ENCODE measurements at regions not wholly inside any gene's neighbourhood (a gene's known extent, or its start where the extent isn't known, plus 50 kb on each side); places are given as distances from the start of the nearest gene placed in this dataset.
"Not testable (repeated sequence)": the region's sequence is repeated elsewhere in the genome, so short reads cannot be mapped to it uniquely, and the experiment has no call there.

DNA sequence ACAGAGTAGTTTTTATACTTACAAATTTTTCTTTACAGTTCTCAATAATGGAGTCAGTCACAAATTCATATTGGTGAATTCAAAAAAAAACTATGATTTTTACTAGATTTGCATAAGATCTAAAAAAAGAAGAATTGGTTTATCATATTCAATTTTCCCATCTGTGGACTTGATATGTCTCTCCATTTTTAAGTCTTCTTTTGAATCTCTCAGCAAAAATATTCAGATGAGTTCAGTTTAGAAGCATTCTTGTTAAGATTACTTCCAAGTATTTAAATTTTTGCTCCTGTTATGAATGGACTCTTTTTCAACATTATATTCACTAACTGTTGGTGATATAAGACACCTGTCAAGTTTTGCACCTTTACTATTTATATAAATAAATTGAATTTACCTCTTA lies 360.6 kb upstream of the FLRT2 start:
- DNase-seq (ENCODE audit: extremely low read depth, low read depth, low spot score), result no peak

GRCh38 chr14:85172290-85172689 lies 357.7 kb upstream of the FLRT2 start:
- no peak for DNase-seq (ENCODE audit: extremely low read depth, low read depth, low spot score)

GRCh38 chr14:85172889-85173477 lies 357.0 kb upstream of the FLRT2 start:
- DNase-seq (ENCODE audit: extremely low read depth, low read depth, low spot score), result no peak

DNA sequence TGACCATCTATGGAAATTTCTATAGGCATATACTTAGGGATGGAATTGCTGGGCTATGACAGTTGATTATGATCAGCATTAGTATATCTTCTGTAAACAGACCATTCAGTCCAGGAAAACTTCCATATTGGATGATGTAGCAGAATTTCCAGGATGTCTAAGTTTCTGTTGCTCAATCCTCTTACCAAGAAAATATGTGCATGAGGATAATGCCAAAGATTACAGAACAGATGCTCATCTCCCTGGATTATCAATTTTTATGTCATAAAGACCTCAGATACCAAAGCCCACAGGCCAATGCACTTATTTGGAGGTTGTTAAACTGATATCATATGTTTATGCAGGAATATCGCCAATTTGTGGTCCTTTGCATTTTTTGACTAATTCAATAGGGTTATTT lies 354.4 kb upstream of the FLRT2 start:
- DNase-seq (ENCODE audit: extremely low read depth, low read depth, low spot score), result no peak

GRCh38 chr14:85178864-85179263 lies 351.1 kb upstream of the FLRT2 start:
- no peak for DNase-seq (ENCODE audit: extremely low read depth, low read depth, low spot score)

- DNase-seq (ENCODE audit: extremely low read depth, low read depth, low spot score), result no peak
Measured at GRCh38 chr14:85180876-85181275, 349.1 kb upstream of the FLRT2 start.

GRCh38 chr14:85182282-85182681 lies 347.7 kb upstream of the FLRT2 start:
- no peak for DNase-seq (ENCODE audit: extremely low read depth, low read depth, low spot score)

DNA sequence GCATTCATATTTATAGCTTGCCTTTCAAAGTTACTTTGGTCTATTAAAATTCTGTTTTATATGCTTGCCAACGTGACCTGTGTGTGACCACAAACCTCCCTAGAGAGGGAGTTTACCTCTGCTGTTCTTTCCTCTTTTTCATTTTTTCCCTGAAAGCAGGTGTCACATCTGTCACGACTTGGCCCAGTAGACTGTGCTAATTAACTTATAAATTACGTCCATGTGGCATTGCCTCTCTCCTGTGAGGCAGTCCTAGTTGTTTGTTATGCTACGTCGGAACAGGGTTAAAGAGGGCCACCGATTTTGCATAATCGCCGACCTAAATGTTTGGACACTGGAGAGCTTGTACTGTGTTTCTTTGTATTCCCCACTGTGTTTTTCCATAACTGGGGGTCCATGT lies 343.9 kb upstream of the FLRT2 start:
- no peak for DNase-seq (ENCODE audit: extremely low read depth, low read depth, low spot score)

DNA sequence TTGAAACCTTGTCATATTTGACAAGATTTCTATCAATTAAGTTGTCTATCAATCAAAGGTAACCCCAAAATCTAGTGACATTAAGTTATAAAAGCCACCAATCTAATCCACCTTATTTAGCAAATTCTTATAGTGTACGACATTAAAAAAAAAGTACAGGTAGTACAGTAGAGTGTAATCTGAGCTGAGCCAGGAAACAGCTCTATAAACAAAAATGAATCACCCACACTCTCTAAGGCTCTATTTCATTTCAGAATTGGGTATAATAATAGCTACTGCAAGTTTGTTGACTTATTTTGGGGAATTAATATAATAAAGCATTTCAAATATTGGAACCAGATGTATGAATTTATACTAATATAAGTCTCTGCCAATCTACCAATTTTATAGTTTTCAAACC lies 342.4 kb upstream of the FLRT2 start:
- no peak for DNase-seq (ENCODE audit: extremely low read depth, low read depth, low spot score)

DNA sequence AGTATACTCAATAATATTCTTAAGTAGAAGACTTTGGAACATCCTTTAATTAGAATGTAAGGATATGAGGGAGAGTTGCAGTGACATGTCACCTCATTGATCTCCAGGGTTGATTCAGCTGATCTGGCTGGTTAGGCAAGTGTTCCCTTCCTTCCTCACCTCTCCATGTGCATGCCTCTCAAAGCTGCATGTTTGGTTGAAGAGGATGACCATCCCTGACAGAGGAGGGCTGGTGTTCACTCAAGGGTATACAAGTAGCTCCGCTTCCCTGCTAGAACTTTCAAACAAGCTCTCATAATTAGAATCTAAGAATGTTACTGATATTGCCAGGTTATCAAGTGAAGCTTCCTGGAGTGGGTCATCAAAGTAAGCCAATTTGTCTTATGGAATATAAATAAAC lies 341.1 kb upstream of the FLRT2 start:
- DNase-seq (ENCODE audit: extremely low read depth, low read depth, low spot score), result no peak

DNA sequence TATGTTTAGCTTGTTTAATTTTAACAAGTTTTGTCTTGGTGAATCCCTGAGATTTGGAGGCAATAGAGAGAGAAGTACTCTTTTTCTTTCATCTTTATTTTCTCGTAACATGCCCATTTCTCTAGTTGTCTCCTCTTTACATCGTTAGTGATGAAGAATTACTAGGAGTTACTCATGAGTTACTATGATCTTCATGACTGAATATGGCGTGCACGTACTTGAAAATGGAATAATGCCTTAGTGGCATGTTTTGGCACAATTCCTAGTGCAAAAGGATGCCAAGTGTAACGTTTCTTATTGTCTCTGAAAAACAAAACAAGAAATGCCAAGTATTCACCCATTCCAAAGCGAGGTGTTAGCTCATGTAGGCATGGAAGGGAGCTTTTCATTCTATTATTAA lies 340.7 kb upstream of the FLRT2 start:
- not testable (repeated sequence) for DNase-seq (ENCODE audit: extremely low read depth, low read depth, low spot score)

DNA sequence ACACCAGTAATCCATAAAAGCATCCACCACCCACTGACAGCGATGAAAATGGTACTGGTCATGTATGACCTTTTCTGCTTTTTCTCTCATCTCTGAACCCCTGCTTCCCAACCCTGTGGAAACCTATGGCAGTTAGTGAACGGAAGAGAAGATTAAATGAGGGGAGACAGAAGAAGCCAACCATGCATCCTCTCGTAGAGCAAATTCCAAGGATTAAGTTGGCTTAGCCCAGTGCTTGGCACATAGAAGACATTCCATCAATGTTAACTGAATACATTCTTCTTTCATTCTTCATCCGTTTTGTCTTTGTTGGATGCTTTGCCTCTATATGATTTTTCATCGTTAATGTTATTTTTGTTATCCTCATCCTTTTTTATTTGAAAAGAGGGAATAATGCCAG lies 339.7 kb upstream of the FLRT2 start:
- DNase-seq (ENCODE audit: extremely low read depth, low read depth, low spot score), result no peak

DNA sequence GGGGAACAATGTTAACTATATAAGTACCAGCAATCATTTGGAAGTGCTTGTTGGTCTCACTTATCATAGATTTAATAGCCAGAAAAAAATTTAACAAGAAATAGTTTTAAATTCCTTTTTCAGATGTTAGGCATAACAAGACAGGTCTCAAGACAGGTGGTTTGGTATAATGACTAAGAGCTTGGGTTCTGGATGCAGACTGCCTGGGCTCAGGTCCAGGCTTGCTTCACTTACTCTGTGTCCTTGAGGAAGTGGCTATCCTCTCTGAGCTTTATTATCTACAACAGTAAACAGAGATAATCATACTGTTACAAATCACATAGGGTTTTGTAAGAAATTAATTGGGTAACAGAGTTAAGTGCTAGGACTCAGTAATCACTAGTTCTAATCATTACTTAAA lies 338.0 kb upstream of the FLRT2 start:
- DNase-seq (ENCODE audit: extremely low read depth, low read depth, low spot score), result no peak

DNA sequence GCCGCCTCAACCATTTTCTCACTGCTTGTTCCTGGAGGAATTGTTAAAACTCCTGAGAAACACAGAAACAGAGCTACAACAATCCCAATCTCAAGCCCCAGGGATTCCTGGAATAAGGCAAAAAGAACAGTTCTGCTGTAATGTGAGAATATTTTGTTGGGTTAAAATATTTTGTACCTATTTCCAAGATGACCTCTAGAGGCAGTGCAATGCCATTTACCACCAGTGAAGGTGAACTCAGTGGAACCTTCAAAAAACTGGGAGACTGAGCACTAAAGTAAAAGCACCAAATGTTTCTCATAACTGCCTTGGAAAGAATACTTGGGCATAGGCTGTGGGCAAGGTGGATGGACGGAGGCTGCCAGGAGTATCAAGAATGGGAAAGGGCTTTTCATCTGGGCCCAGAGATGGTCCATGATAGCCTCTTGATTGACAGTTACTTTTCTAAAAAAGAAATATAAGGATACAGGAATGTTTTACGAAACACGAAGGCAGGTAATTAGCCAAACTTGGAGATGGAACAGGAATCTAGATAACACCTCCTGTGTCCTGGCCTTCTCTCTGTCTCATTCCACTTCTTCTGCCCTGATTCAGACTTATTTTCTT lies 334.0 kb upstream of the FLRT2 start:
- DNase-seq (ENCODE audit: extremely low read depth, low read depth, low spot score), result no peak

DNA sequence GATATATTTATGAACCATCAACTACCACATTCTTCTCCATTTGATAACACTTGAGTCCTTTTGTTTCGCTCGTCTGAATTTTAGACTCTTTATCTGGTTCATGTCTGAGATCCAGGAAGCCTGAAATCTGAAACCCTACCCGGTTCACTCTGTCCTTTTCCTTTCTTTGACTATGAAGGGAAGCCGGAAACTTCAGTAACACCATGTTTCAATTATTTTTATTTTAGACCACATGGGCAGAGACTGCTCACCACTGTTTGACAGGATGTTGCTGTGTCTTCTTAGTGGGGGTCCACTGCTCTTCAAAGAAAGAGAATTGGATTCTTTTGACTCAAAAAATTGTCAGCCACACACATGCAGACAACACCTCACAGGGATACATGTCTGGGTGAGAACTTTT lies 331.9 kb upstream of the FLRT2 start:
- DNase-seq (ENCODE audit: extremely low read depth, low read depth, low spot score), result no peak

- DNase-seq (ENCODE audit: extremely low read depth, low read depth, low spot score), result no peak
Measured at GRCh38 chr14:85205875-85206274, 324.1 kb upstream of the FLRT2 start.

DNA sequence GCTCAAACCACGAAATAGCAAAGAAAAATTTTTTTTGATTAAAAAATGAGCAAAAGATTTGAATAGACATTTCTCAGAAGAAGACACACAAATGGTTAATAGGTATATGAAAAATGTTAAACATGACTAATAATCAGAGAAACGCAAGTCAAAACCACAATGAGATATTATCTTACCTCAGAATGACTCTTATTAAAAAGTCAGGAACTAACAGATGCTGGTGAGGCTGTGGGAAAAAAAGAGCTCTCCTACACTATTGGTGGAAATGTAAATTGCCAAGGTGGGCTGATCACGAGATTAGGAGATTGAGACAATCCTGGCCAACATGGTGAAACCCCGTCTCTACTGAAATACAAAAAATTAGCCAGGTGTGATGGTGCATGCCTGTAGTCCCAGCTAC lies 315.5 kb upstream of the FLRT2 start:
- no peak for DNase-seq (ENCODE audit: extremely low read depth, low read depth, low spot score)

GRCh38 chr14:85217412-85217811 lies 312.5 kb upstream of the FLRT2 start:
- no peak for DNase-seq (ENCODE audit: extremely low read depth, low read depth, low spot score)

GRCh38 chr14:85218982-85219381 lies 311.0 kb upstream of the FLRT2 start:
- no peak for DNase-seq (ENCODE audit: extremely low read depth, low read depth, low spot score)

GRCh38 chr14:85221832-85222231 lies 308.1 kb upstream of the FLRT2 start:
- DNase-seq (ENCODE audit: extremely low read depth, low read depth, low spot score), result no peak

DNA sequence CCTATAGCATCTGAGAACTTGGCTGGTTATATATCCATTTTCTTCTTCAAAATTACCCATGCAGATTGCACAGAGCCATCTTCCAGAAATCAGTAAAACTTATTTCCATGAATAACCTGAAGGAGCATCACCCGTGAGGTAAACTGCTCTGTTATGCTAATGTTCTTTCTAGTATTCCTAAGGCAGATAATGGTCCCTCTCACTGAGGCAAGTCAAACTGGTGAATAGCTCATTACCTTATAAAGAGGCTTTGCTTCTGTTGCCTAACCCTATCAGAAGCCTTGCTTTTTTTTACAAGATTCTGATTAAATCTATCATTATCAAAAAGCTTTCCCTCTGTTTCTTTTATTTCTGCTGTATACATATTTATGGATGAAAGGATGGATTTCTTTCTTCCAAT lies 307.6 kb upstream of the FLRT2 start:
- DNase-seq (ENCODE audit: extremely low read depth, low read depth, low spot score), result no peak

DNA sequence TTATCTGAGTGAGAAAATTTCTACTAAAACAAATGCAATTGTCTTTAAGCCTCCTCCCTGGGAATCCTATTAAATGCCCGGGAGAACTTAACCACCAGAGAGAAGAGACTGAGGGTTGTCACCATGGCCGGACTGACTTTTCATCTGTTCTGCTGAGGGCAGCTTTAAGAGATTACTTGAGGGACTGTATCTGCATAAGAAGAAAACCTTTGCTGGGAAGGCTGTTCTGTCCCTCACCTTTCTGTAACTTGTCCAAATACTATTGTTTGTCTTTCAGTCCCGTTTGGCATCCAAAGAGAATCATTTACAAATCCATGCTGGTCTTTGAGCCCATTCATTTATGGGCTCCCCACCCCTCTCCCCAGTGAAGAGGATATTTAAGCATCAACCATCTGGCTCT lies 306.3 kb upstream of the FLRT2 start:
- no peak for DNase-seq (ENCODE audit: extremely low read depth, low read depth, low spot score)

DNA sequence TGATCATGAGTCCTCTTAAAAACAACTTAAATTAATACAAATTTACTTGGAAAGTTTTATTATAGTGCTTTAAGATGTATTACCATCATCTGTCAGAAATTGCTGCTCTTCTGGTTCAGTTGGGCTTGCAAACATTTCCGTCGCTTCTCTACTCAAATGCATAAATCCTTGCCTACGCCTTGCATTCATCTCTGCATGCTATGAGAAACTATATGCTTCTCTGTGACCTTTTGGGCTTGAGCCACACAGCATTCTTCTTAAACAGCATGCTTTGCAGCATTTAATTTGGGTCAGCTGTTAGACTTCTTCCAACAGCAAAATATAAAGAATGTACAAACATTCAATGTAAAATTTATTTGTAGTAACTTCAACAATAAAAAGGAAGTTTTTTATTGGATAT lies 305.7 kb upstream of the FLRT2 start:
- DNase-seq (ENCODE audit: extremely low read depth, low read depth, low spot score), result no peak

Measured in glomerular endothelial cell (primary cell).